H1 (cell line): ENCODE measurements at regions not wholly inside any gene's neighbourhood (a gene's known extent, or its start where the extent isn't known, plus 50 kb on each side); places are given as distances from the start of the nearest gene placed in this dataset.

Experiments used
- CTCF ChIA-PET: fragments of 300-600 bp; sonication (Branson Sonifier 250); formaldehyde crosslinking; loops from one replicate; lab custom pipeline; 2021; ENCODE audit not compliant: partially characterized antibody; lab: Charles Lee
- POLR2A ChIA-PET: fragments of 300-600 bp; sonication (Branson Sonifier 250); formaldehyde crosslinking; loops from one replicate; lab custom pipeline; 2021; ENCODE audit warnings: inconsistent platforms; ENCODE audit not compliant: partially characterized antibody; lab: Charles Lee
- DNase-seq, 2 experiments: peaks; one replicate each; pipeline versions ENCODE4 v3.0.0 to v3.0.0-alpha.2; 2010 to 2022; ENCODE audit warnings: low spot score in 2 of 2, low read depth in 1 of 2, mixed read lengths in 1 of 2
- FAIRE-seq: peaks from 2 replicates; lab custom pipeline; 2011; peaks lifted over from hg19 to GRCh38; lab: Jason Lieb, UNC
- H2AFZ ChIP-seq: 2 replicates; pipeline ENCODE4 v1.8.1; 2012; ENCODE audit warnings: low read length, inconsistent platforms
- H2AK5ac ChIP-seq: 2 replicates; pipeline ENCODE4 v1.6.1; 2013; ENCODE audit warnings: low read depth, low read length
- H2BK120ac ChIP-seq: replicated peaks from 2 replicates; pipeline ENCODE3; 2013; ENCODE audit warnings: low read depth, low read length, inconsistent platforms
- H2BK12ac ChIP-seq: 2 replicates; pipeline ENCODE4 v1.6.1; 2013; ENCODE audit warnings: low read depth, low read length
- H2BK15ac ChIP-seq: 2 replicates; pipeline ENCODE4 v1.6.1; 2013; ENCODE audit warnings: low read length
- H2BK20ac ChIP-seq: 2 replicates; pipeline ENCODE4 v1.6.1; 2013; ENCODE audit warnings: low read length
- H2BK5ac ChIP-seq: 2 replicates; pipeline ENCODE4 v1.6.1; 2013; ENCODE audit warnings: low read depth, low read length
- H3K14ac ChIP-seq: 2 replicates; pipeline ENCODE4 v1.6.1; 2013; ENCODE audit warnings: inconsistent platforms; ENCODE audit not compliant: insufficient read length
- H3K18ac ChIP-seq: 2 replicates; pipeline ENCODE4 v1.6.1; 2013; ENCODE audit warnings: low read length; ENCODE audit errors: extremely low read depth
- H3K23ac ChIP-seq: 2 replicates; pipeline ENCODE4 v1.6.1; 2013; ENCODE audit warnings: inconsistent platforms; ENCODE audit not compliant: insufficient read length
- H3K23me2 ChIP-seq: 2 replicates; pipeline ENCODE4 v1.6.1; 2013; ENCODE audit warnings: low read depth, low read length
- H3K27ac ChIP-seq: 2 replicates; pipeline ENCODE4 v1.6.1; 2011; ENCODE audit warnings: low read depth, low read length, inconsistent platforms
- H3K27me3 ChIP-seq, 4 experiments: replicated peaks in 1 of 4; 1 replicate in 1 of 4; 2 replicates in 3 of 4; pipeline versions ENCODE4 v1.6.1 to v1.8.1; 2011 to 2013; ENCODE audit warnings: low read length in 3 of 4, mild to moderate bottlenecking in 3 of 4, inconsistent platforms in 2 of 4, mixed read lengths in 2 of 4, moderate library complexity in 1 of 4; ENCODE audit not compliant: control insufficient read depth in 3 of 4, insufficient read depth in 3 of 4; ENCODE audit errors: extremely low read depth in 1 of 4
- H3K36me3 ChIP-seq, 4 experiments: 2 replicates each; pipeline versions ENCODE4 v1.6.1 to v1.8.1; 2011 to 2013; ENCODE audit warnings: mild to moderate bottlenecking in 4 of 4, low read length in 3 of 4, moderate library complexity in 2 of 4, control low read depth in 1 of 4, inconsistent platforms in 1 of 4; ENCODE audit not compliant: insufficient read depth in 4 of 4, control insufficient read depth in 2 of 4
- H3K4ac ChIP-seq: replicated peaks from 2 replicates; pipeline ENCODE3; 2013; ENCODE audit warnings: low read length, low read depth, mixed read lengths, inconsistent platforms; ENCODE audit not compliant: insufficient read length
- H3K4me1 ChIP-seq, 4 experiments: replicated peaks in 1 of 4; 1 replicate in 1 of 4; 2 replicates in 3 of 4; pipeline versions ENCODE4 v1.6.1 to v1.8.1; 2011 to 2013; ENCODE audit warnings: low read length in 3 of 4, inconsistent platforms in 2 of 4, mixed read lengths in 1 of 4; ENCODE audit not compliant: insufficient read depth in 4 of 4, control insufficient read depth in 3 of 4
- H3K4me2 ChIP-seq, 2 experiments: 2 replicates each; pipeline versions ENCODE4 v1.6.1 to v1.8.1; 2011 to 2013; ENCODE audit warnings: low read depth in 2 of 2, low read length in 2 of 2, control low read depth in 1 of 2, inconsistent platforms in 1 of 2, mild to moderate bottlenecking in 1 of 2; ENCODE audit not compliant: insufficient read depth in 1 of 2
- H3K4me3 ChIP-seq, 4 experiments: fragments of 200-600, 300-600 bp in 1 of 4; sonication (generic), shearing (Covaris generic), sonication (Bioruptor Twin) in 1 of 4; 2 replicates each; pipeline versions ENCODE4 v1.5.1 to v1.8.1; 2011 to 2016; ENCODE audit warnings: low read length in 4 of 4, low read depth in 3 of 4, control low read depth in 2 of 4, inconsistent platforms in 2 of 4, mild to moderate bottlenecking in 2 of 4, mixed read lengths in 1 of 4, moderate library complexity in 1 of 4; ENCODE audit not compliant: insufficient read depth in 2 of 4; ENCODE audit errors: extremely low read depth in 1 of 4
- H3K56ac ChIP-seq: replicated peaks from 2 replicates; pipeline ENCODE3; 2013; ENCODE audit warnings: low read depth, mild to moderate bottlenecking, mixed read lengths, low read length, inconsistent platforms; ENCODE audit not compliant: insufficient read length
- H3K79me1 ChIP-seq: 2 replicates; pipeline ENCODE4 v1.6.1; 2013; ENCODE audit warnings: low read depth, low read length, control low read depth
- H3K79me2 ChIP-seq, 2 experiments: 2 replicates each; pipeline versions ENCODE4 v1.6.1 to v1.8.1; 2012 to 2013; ENCODE audit warnings: low read length in 2 of 2, mild to moderate bottlenecking in 2 of 2, inconsistent platforms in 1 of 2; ENCODE audit not compliant: insufficient read depth in 2 of 2, control insufficient read depth in 1 of 2
- H3K9ac ChIP-seq, 4 experiments: replicated peaks in 1 of 4; 1 replicate in 1 of 4; 2 replicates in 3 of 4; pipeline versions ENCODE4 v1.6.1 to v1.8.1; 2011 to 2013; ENCODE audit warnings: low read depth in 3 of 4, low read length in 3 of 4, control low read depth in 2 of 4, mild to moderate bottlenecking in 2 of 4, moderate library complexity in 2 of 4, inconsistent platforms in 1 of 4; ENCODE audit errors: extremely low read depth in 1 of 4
- H3K9me3 ChIP-seq, 2 experiments: 2 replicates each; pipeline versions ENCODE4 v1.6.1 to v1.8.1; 2012 to 2013; ENCODE audit warnings: mild to moderate bottlenecking in 2 of 2, moderate library complexity in 2 of 2, control low read depth in 1 of 2, inconsistent platforms in 1 of 2, low read depth in 1 of 2, low read length in 1 of 2, mixed read lengths in 1 of 2; ENCODE audit not compliant: insufficient read depth in 2 of 2
- H4K20me1 ChIP-seq, 2 experiments: replicated peaks in 1 of 2; 2 replicates each; pipeline versions ENCODE3 to v1.8.1; 2011 to 2013; ENCODE audit warnings: inconsistent platforms in 2 of 2, low read length in 2 of 2, mild to moderate bottlenecking in 1 of 2; ENCODE audit not compliant: insufficient read depth in 2 of 2, control insufficient read depth in 1 of 2
- H4K5ac ChIP-seq: 2 replicates; pipeline ENCODE4 v1.6.1; 2013; ENCODE audit warnings: low read length, low read depth, mixed read lengths, inconsistent platforms; ENCODE audit not compliant: insufficient read length
- H4K8ac ChIP-seq: 2 replicates; pipeline ENCODE4 v1.8.0; 2013; ENCODE audit warnings: mild to moderate bottlenecking, moderate library complexity, low read length, inconsistent platforms; ENCODE audit not compliant: insufficient read depth; ENCODE audit errors: extremely low read depth
- H4K91ac ChIP-seq: replicated peaks from 2 replicates; pipeline ENCODE3; 2013; ENCODE audit warnings: low read length, mixed read lengths, inconsistent platforms; ENCODE audit not compliant: insufficient read length
- GABPA ChIP-seq: IDR thresholded peaks from 2 replicates; pipeline ENCODE4 v1.6.1; 2011; ENCODE audit warnings: mild to moderate bottlenecking, low read length, moderate library complexity, borderline replicate concordance; ENCODE audit not compliant: insufficient read depth
- USF2 ChIP-seq: IDR thresholded peaks from 2 replicates; pipeline ENCODE4 v1.6.1; 2011; ENCODE audit warnings: low read length, improper control_type of control experiment
- WGBS, 2 experiments: shearing (Covaris generic) in 1 of 2; methylation state at CpG; one replicate each; pipeline versions ENCODE4 v1.1.6 to v1.1.7; 2013 to 2015; ENCODE audit warnings: low lambda C conversion rate in 2 of 2, mixed read lengths in 2 of 2, inconsistent platforms in 1 of 2, low coverage in 1 of 2, missing lambda C conversion rate in 1 of 2; ENCODE audit not compliant: insufficient replicate concordance in 2 of 2, insufficient coverage in 1 of 2, insufficient read length in 1 of 2; ENCODE audit errors: extremely low coverage in 1 of 2, missing lambda C conversion rate in 1 of 2; 5-methylcytosine and 5-hydroxymethylcytosine counted together

GRCh38 chr6:887583-888235, 194.8 kb upstream of the EXOC2 start:
- H3K27ac ChIP-seq, result no peak overlapping the region
- H2AFZ ChIP-seq, result no peak overlapping the region
- no peak overlapping the region for H4K5ac ChIP-seq
- no peak overlapping the region for H3K23ac ChIP-seq
- H3K79me2 ChIP-seq, result no peaks in the 10 kb centered on the region
- 92% methylated on average over 31 of the region's 35 CpGs; no CpG with 5 or more reads in 1 of the 2 experiments for WGBS, 2 experiments
- CTCF ChIA-PET, result interaction anchor here (0.6 to 2.3 kb wide), 5 partner anchors 11 to 833 kb away, joined by 3 to 8 read pairs (median 3); no protein-coding TSS in a partner anchor
- H4K8ac ChIP-seq, result no peak overlapping the region
- no peak overlapping the region for H2BK15ac ChIP-seq
- no peaks in the 10 kb centered on the region for H3K79me1 ChIP-seq
- H2BK20ac ChIP-seq, result no peak overlapping the region
- H3K14ac ChIP-seq, result no peak overlapping the region
- H3K27me3 ChIP-seq, result no peaks in the 10 kb centered on the region
- POLR2A ChIA-PET, result no interaction called here
- H3K9me3 ChIP-seq, result no peaks in the 10 kb centered on the region
- no peak overlapping the region for H3K4me2 ChIP-seq
- H2BK120ac ChIP-seq, result no peak overlapping the region
- no peak for FAIRE-seq
- H2BK5ac ChIP-seq, result no peak overlapping the region
- no peaks in the 10 kb centered on the region for H4K20me1 ChIP-seq
- H3K9ac ChIP-seq, result no peak overlapping the region
- no peaks in the 10 kb centered on the region; the same call in 1 of the 2 replicates for H3K23me2 ChIP-seq
- no peak overlapping the region for H3K4ac ChIP-seq
- H2BK12ac ChIP-seq, result no peak overlapping the region
- H3K18ac ChIP-seq, result no peak overlapping the region
- TF ChIP-seq GABPA, result no peak
- TF ChIP-seq USF2, result no peak
- TF ChIP-seq, all 59 proteins: peak for 0
- Histone ChIP-seq H3K56ac (no peak overlapping the region), H3K36me3 (no peaks in the 10 kb centered on the region), H3K4me1 (no peaks in the 10 kb centered on the region), H3K4me3 (no peak overlapping the region), H2AK5ac (no peak overlapping the region), H4K91ac (no peak overlapping the region)
- DNase-seq, result no peak
